H1 (cell line): ENCODE measurements at regions not wholly inside any gene's neighbourhood (a gene's known extent, or its start where the extent isn't known, plus 50 kb on each side); places are given as distances from the start of the nearest gene placed in this dataset.

Experiments used
- CTCF ChIA-PET: fragments of 300-600 bp; sonication (Branson Sonifier 250); formaldehyde crosslinking; loops from one replicate; lab custom pipeline; 2021; ENCODE audit not compliant: partially characterized antibody; lab: Charles Lee
- POLR2A ChIA-PET: fragments of 300-600 bp; sonication (Branson Sonifier 250); formaldehyde crosslinking; loops from one replicate; lab custom pipeline; 2021; ENCODE audit warnings: inconsistent platforms; ENCODE audit not compliant: partially characterized antibody; lab: Charles Lee
- DNase-seq, 2 experiments: peaks; one replicate each; pipeline versions ENCODE4 v3.0.0 to v3.0.0-alpha.2; 2010 to 2022; ENCODE audit warnings: low spot score in 2 of 2, low read depth in 1 of 2, mixed read lengths in 1 of 2
- FAIRE-seq: peaks from 2 replicates; lab custom pipeline; 2011; peaks lifted over from hg19 to GRCh38; lab: Jason Lieb, UNC
- H2AFZ ChIP-seq: 2 replicates; pipeline ENCODE4 v1.8.1; 2012; ENCODE audit warnings: low read length, inconsistent platforms
- H2AK5ac ChIP-seq: 2 replicates; pipeline ENCODE4 v1.6.1; 2013; ENCODE audit warnings: low read depth, low read length
- H2BK120ac ChIP-seq: replicated peaks from 2 replicates; pipeline ENCODE3; 2013; ENCODE audit warnings: low read depth, low read length, inconsistent platforms
- H2BK12ac ChIP-seq: 2 replicates; pipeline ENCODE4 v1.6.1; 2013; ENCODE audit warnings: low read depth, low read length
- H2BK15ac ChIP-seq: 2 replicates; pipeline ENCODE4 v1.6.1; 2013; ENCODE audit warnings: low read length
- H2BK20ac ChIP-seq: 2 replicates; pipeline ENCODE4 v1.6.1; 2013; ENCODE audit warnings: low read length
- H2BK5ac ChIP-seq: 2 replicates; pipeline ENCODE4 v1.6.1; 2013; ENCODE audit warnings: low read depth, low read length
- H3K14ac ChIP-seq: 2 replicates; pipeline ENCODE4 v1.6.1; 2013; ENCODE audit warnings: inconsistent platforms; ENCODE audit not compliant: insufficient read length
- H3K18ac ChIP-seq: 2 replicates; pipeline ENCODE4 v1.6.1; 2013; ENCODE audit warnings: low read length; ENCODE audit errors: extremely low read depth
- H3K23ac ChIP-seq: 2 replicates; pipeline ENCODE4 v1.6.1; 2013; ENCODE audit warnings: inconsistent platforms; ENCODE audit not compliant: insufficient read length
- H3K23me2 ChIP-seq: 2 replicates; pipeline ENCODE4 v1.6.1; 2013; ENCODE audit warnings: low read depth, low read length
- H3K27ac ChIP-seq: 2 replicates; pipeline ENCODE4 v1.6.1; 2011; ENCODE audit warnings: low read depth, low read length, inconsistent platforms
- H3K27me3 ChIP-seq, 4 experiments: replicated peaks in 1 of 4; 1 replicate in 1 of 4; 2 replicates in 3 of 4; pipeline versions ENCODE4 v1.6.1 to v1.8.1; 2011 to 2013; ENCODE audit warnings: low read length in 3 of 4, mild to moderate bottlenecking in 3 of 4, inconsistent platforms in 2 of 4, mixed read lengths in 2 of 4, moderate library complexity in 1 of 4; ENCODE audit not compliant: control insufficient read depth in 3 of 4, insufficient read depth in 3 of 4; ENCODE audit errors: extremely low read depth in 1 of 4
- H3K36me3 ChIP-seq, 4 experiments: 2 replicates each; pipeline versions ENCODE4 v1.6.1 to v1.8.1; 2011 to 2013; ENCODE audit warnings: mild to moderate bottlenecking in 4 of 4, low read length in 3 of 4, moderate library complexity in 2 of 4, control low read depth in 1 of 4, inconsistent platforms in 1 of 4; ENCODE audit not compliant: insufficient read depth in 4 of 4, control insufficient read depth in 2 of 4
- H3K4ac ChIP-seq: replicated peaks from 2 replicates; pipeline ENCODE3; 2013; ENCODE audit warnings: low read length, low read depth, mixed read lengths, inconsistent platforms; ENCODE audit not compliant: insufficient read length
- H3K4me1 ChIP-seq, 4 experiments: replicated peaks in 1 of 4; 1 replicate in 1 of 4; 2 replicates in 3 of 4; pipeline versions ENCODE4 v1.6.1 to v1.8.1; 2011 to 2013; ENCODE audit warnings: low read length in 3 of 4, inconsistent platforms in 2 of 4, mixed read lengths in 1 of 4; ENCODE audit not compliant: insufficient read depth in 4 of 4, control insufficient read depth in 3 of 4
- H3K4me2 ChIP-seq, 2 experiments: 2 replicates each; pipeline versions ENCODE4 v1.6.1 to v1.8.1; 2011 to 2013; ENCODE audit warnings: low read depth in 2 of 2, low read length in 2 of 2, control low read depth in 1 of 2, inconsistent platforms in 1 of 2, mild to moderate bottlenecking in 1 of 2; ENCODE audit not compliant: insufficient read depth in 1 of 2
- H3K4me3 ChIP-seq, 4 experiments: fragments of 200-600, 300-600 bp in 1 of 4; sonication (generic), shearing (Covaris generic), sonication (Bioruptor Twin) in 1 of 4; 2 replicates each; pipeline versions ENCODE4 v1.5.1 to v1.8.1; 2011 to 2016; ENCODE audit warnings: low read length in 4 of 4, low read depth in 3 of 4, control low read depth in 2 of 4, inconsistent platforms in 2 of 4, mild to moderate bottlenecking in 2 of 4, mixed read lengths in 1 of 4, moderate library complexity in 1 of 4; ENCODE audit not compliant: insufficient read depth in 2 of 4; ENCODE audit errors: extremely low read depth in 1 of 4
- H3K56ac ChIP-seq: replicated peaks from 2 replicates; pipeline ENCODE3; 2013; ENCODE audit warnings: low read depth, mild to moderate bottlenecking, mixed read lengths, low read length, inconsistent platforms; ENCODE audit not compliant: insufficient read length
- H3K79me1 ChIP-seq: 2 replicates; pipeline ENCODE4 v1.6.1; 2013; ENCODE audit warnings: low read depth, low read length, control low read depth
- H3K79me2 ChIP-seq, 2 experiments: 2 replicates each; pipeline versions ENCODE4 v1.6.1 to v1.8.1; 2012 to 2013; ENCODE audit warnings: low read length in 2 of 2, mild to moderate bottlenecking in 2 of 2, inconsistent platforms in 1 of 2; ENCODE audit not compliant: insufficient read depth in 2 of 2, control insufficient read depth in 1 of 2
- H3K9ac ChIP-seq, 4 experiments: replicated peaks in 1 of 4; 1 replicate in 1 of 4; 2 replicates in 3 of 4; pipeline versions ENCODE4 v1.6.1 to v1.8.1; 2011 to 2013; ENCODE audit warnings: low read depth in 3 of 4, low read length in 3 of 4, control low read depth in 2 of 4, mild to moderate bottlenecking in 2 of 4, moderate library complexity in 2 of 4, inconsistent platforms in 1 of 4; ENCODE audit errors: extremely low read depth in 1 of 4
- H3K9me3 ChIP-seq, 2 experiments: 2 replicates each; pipeline versions ENCODE4 v1.6.1 to v1.8.1; 2012 to 2013; ENCODE audit warnings: mild to moderate bottlenecking in 2 of 2, moderate library complexity in 2 of 2, control low read depth in 1 of 2, inconsistent platforms in 1 of 2, low read depth in 1 of 2, low read length in 1 of 2, mixed read lengths in 1 of 2; ENCODE audit not compliant: insufficient read depth in 2 of 2
- H4K20me1 ChIP-seq, 2 experiments: replicated peaks in 1 of 2; 2 replicates each; pipeline versions ENCODE3 to v1.8.1; 2011 to 2013; ENCODE audit warnings: inconsistent platforms in 2 of 2, low read length in 2 of 2, mild to moderate bottlenecking in 1 of 2; ENCODE audit not compliant: insufficient read depth in 2 of 2, control insufficient read depth in 1 of 2
- H4K5ac ChIP-seq: 2 replicates; pipeline ENCODE4 v1.6.1; 2013; ENCODE audit warnings: low read length, low read depth, mixed read lengths, inconsistent platforms; ENCODE audit not compliant: insufficient read length
- H4K8ac ChIP-seq: 2 replicates; pipeline ENCODE4 v1.8.0; 2013; ENCODE audit warnings: mild to moderate bottlenecking, moderate library complexity, low read length, inconsistent platforms; ENCODE audit not compliant: insufficient read depth; ENCODE audit errors: extremely low read depth
- H4K91ac ChIP-seq: replicated peaks from 2 replicates; pipeline ENCODE3; 2013; ENCODE audit warnings: low read length, mixed read lengths, inconsistent platforms; ENCODE audit not compliant: insufficient read length
- SP2 ChIP-seq: IDR thresholded peaks from 2 replicates; pipeline ENCODE4 v1.6.1; 2012; ENCODE audit warnings: mild to moderate bottlenecking, low read length, inconsistent platforms
- whole genome bisulfite sequencing, 2 experiments: shearing (Covaris generic) in 1 of 2; methylation state at CpG; one replicate each; pipeline versions ENCODE4 v1.1.6 to v1.1.7; 2013 to 2015; ENCODE audit warnings: low lambda C conversion rate in 2 of 2, mixed read lengths in 2 of 2, inconsistent platforms in 1 of 2, low coverage in 1 of 2, missing lambda C conversion rate in 1 of 2; ENCODE audit not compliant: insufficient replicate concordance in 2 of 2, insufficient coverage in 1 of 2, insufficient read length in 1 of 2; ENCODE audit errors: extremely low coverage in 1 of 2, missing lambda C conversion rate in 1 of 2; 5-methylcytosine and 5-hydroxymethylcytosine counted together
- TF ChIP-seq, protein P1 (sequence below): IDR thresholded peaks from 2 replicates; pipeline ENCODE4 v1.6.1; 2012; ENCODE audit warnings: inconsistent platforms

DNA sequence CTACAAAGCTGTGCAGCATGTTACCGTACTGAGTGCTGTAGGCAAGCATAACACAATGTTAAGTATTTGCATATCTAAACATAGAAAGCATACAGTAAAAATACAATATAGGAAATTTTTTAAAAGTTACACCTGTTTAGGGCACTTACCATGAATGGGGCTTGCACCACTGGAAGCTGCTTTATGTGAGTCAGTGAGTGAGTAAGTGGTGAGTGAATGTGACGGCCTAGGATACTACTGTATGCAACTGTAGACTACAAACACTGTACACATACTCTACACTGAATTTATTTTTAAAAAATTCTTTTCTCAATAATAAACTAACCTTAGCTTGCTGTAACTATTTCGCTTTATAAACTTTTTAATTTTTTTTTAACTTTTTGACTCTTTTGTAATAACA lies 82.1 kb upstream of the FSCB start:
- DNase-seq (no peak), FAIRE-seq (no peak)
- H2AK5ac ChIP-seq: no peak overlapping the region
- H2BK20ac ChIP-seq: no peak overlapping the region
- POLR2A ChIA-PET: no interaction called here
- H3K4me2 ChIP-seq: no peak overlapping the region
- H3K4me1 ChIP-seq: no peaks in the 10 kb centered on the region
- H2AFZ ChIP-seq: no peak overlapping the region
- H3K27me3 ChIP-seq: no peaks in the 10 kb centered on the region
- no peaks in the 10 kb centered on the region for H3K79me1 ChIP-seq
- H3K36me3 ChIP-seq: no peaks in the 10 kb centered on the region
- H3K9me3 ChIP-seq: no peaks in the 10 kb centered on the region
- 84 to 100% methylated on average over 1 to 3 of the region's 3 CpGs for WGBS, 2 experiments
- H4K91ac ChIP-seq: no peak overlapping the region
- H3K23me2 ChIP-seq: no peaks in the 10 kb centered on the region
- H2BK120ac ChIP-seq: no peak overlapping the region
- no peak overlapping the region for H3K18ac ChIP-seq
- TF ChIP-seq, protein P1, sequence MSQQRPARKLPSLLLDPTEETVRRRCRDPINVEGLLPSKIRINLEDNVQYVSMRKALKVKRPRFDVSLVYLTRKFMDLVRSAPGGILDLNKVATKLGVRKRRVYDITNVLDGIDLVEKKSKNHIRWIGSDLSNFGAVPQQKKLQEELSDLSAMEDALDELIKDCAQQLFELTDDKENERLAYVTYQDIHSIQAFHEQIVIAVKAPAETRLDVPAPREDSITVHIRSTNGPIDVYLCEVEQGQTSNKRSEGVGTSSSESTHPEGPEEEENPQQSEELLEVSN: no peak
- no peak for TF ChIP-seq SP2
- H4K5ac ChIP-seq: no peak overlapping the region
- H2BK15ac ChIP-seq: no peak overlapping the region
- H3K56ac ChIP-seq: no peak overlapping the region
- H3K27ac ChIP-seq: no peak overlapping the region
- no peak overlapping the region for H3K9ac ChIP-seq
- no peak overlapping the region for H3K4ac ChIP-seq
- H3K14ac ChIP-seq: no peak overlapping the region
- CTCF ChIA-PET: interaction anchor here (0.6 to 0.9 kb wide), 3 partner anchors 83 to 281 kb away, joined by 3 to 5 read pairs (median 3); no protein-coding TSS in a partner anchor
- no peak overlapping the region for H4K8ac ChIP-seq
- H3K4me3 ChIP-seq: no peak overlapping the region
- no peak overlapping the region for H2BK5ac ChIP-seq
- H4K20me1 ChIP-seq: no peaks in the 10 kb centered on the region
- H3K79me2 ChIP-seq: no peaks in the 10 kb centered on the region
- H3K23ac ChIP-seq: no peak overlapping the region
- no peak overlapping the region for H2BK12ac ChIP-seq
